Right kidney (tissue), 1 donor: ENCODE measurements at regions not wholly inside any gene's neighbourhood (a gene's known extent, or its start where the extent isn't known, plus 50 kb on each side); places are given as distances from the start of the nearest gene placed in this dataset.

Experiments
- DNase-seq: peaks from one replicate; pipeline ENCODE4 v3.0.0-alpha.2; 2016

GRCh38 chr5:135089912-135090311 is 55.9 kb upstream of the PITX1 start:
- DNase-seq, result no peak

DNA sequence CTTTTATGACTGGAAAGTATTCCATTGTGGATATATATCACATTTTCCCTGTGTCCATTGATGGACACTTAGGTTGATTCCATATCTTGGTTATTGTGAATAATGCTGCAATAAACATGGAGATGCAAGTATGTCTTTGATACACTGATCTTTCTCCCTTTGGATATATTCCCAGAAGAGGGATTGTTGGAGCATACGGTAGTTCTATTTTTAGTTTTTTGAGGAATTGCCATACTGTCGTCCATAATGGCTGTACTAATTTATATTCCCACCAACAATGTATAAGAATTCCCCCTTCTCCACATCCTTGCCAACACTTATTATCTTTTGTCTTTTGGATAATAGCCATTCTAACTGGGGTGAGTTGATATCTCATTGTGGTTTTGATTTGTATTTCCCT is 54.9 kb upstream of the PITX1 start:
- DNase-seq, result no peak

DNA sequence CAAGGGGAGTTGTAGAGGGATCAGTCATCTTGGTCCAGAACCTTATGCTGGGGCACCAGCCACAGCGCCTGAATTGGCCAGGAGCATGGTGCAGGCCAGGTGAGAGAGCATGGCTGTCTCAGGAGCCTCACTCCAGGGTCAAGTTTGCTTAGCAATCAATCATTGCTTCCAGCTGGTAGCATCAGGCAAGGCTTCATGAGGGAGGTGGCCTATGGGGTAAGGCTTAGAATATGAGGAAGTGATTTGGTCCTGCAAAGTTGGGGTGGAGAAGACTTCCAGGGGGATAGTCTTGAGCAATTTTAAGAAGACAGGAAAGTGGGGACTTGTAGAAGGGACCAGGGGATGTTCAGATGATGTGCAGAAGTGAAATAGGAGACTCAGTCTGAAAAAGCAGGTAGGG is 53.9 kb upstream of the PITX1 start:
- DNase-seq, result no peak

DNA sequence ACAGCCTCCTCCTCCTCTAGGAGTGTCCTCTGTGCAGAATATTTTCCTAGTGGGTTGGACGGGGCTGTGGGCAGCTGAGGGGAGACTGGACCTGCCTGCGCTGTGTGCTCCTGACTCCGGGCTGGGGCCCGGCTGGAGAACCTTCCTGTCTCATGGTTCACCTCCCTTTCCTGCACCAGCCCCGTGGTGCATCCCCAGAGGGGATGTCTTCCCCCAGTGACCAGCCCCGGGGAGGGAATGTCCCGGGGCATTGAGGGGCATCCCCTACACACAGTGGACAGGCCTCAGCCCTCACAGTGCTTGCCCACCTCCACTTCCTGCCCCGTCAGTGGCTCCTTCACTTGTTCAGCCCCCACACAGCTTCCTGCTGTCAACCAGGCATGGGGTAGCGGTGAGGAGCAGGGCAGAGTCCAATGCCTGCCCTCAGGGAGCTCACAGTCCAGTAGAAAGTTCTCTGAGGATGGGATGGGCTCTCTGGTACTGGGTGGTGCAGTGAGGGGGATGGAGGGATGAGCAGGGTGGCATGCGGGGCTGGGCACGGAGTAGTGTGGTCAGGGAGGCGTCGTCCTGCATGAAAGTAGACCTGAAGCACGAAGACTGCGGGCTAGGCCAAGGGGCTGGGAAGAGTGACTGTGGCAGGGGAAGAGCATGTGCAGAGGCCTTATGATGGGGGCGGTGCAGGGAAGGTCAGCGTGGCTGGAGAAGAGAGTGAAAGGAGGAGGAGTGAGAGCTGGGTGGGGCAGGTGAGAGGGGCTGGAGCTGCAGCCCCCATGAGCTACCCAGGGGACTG is 52.1 kb upstream of the PITX1 start:
- no peak for DNase-seq

DNA sequence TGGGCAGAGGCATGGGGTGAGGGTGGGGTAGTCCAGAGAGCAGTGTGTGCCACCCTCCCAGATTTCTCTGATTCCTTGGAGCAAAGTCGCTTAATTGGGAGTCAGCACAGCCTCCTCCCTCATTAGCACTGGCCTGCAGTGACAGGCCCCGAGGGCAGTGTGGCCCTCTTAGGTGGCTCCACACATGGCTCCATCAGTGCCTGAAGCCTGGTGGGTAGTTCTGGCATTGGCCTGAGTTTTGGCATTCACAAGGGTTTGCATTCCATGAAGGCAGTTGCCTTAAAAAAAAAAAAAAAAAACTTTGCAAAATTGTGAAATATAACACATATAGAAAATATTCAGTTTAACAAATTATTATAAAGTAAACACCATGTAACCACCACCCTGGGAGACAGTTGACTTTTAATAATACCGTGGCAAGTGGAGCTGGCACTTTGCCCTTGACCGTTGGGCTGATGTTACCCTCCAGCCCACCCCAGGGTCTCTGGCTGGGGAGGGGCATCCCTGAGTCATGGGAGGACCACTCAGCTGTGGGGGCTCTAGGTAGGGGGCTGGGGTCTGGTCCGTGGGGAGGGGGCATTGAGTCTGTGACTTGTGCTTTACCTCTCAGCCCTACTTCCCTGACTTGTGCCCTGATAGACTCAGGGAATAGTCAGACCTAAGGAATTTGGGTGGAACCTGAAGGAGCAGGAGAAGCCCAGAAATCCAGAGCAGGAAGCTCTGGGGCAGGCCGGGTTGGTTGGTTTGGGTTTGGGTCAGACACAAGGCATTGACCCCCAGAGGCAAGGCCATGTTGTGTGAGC is 51.3 kb upstream of the PITX1 start:
- no peak for DNase-seq
